ENCODE measurements at regions not wholly inside any gene's neighbourhood (a gene's known extent, or its start where the extent isn't known, plus 50 kb on each side); places are given as distances from the start of the nearest gene placed in this dataset.

DNA sequence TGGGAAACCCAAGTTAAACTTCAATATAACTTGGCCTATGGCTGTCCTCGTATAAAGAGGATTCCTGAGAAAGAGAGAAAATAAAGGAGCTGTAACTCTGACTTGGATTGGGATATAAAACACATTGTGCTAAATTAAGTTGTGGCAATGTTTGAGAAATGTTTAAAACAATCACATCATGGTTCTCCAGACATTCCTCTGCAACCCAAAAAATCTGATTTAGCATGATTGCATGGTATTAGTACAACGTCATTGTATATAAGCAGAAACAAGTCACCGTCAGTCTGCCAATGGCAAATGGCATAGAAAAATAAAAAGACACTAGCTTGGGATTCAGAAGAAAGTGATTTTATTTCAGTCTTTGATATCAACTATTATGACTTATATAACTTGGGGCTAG lies 140.2 kb upstream of the FAM83B start:
- Histone ChIP-seq H3K27ac (no peak overlapping the region), H3K4me3 (no peak overlapping the region), H3K4me1 (no peaks in the 10 kb centered on the region), H3K27me3 (no peaks in the 10 kb centered on the region), H3K36me3 (no peaks in the 10 kb centered on the region), H3K9me3 (no peaks in the 10 kb centered on the region)
- WGBS, 2 donors (ENCODE audit: low coverage in 1 of 2), result 63 to 76% methylated on average over 3 of the region's 3 CpGs
- no peak for ATAC-seq
- TF ChIP-seq EP300 (IDR thresholded peaks at IDR 0.05) (no peak), CTCF (IDR thresholded peaks at IDR 0.05) (no peak), POLR2A (IDR thresholded peaks at IDR 0.05) (no peak), POLR2AphosphoS5 (IDR thresholded peaks at IDR 0.05) (no peak)

GRCh38 chr6:54706844-54707605 lies 139.5 kb upstream of the FAM83B start:
- H3K4me1 ChIP-seq, result no peaks in the 10 kb centered on the region
- ATAC-seq, result no peak
- H3K4me3 ChIP-seq, result no peak overlapping the region
- WGBS, 2 donors (ENCODE audit: low coverage in 1 of 2), result 67 to 79% methylated on average over 4 of the region's 4 CpGs
- H3K27ac ChIP-seq, result no peak overlapping the region
- no peaks in the 10 kb centered on the region for H3K27me3 ChIP-seq
- no peaks in the 10 kb centered on the region for H3K36me3 ChIP-seq
- TF ChIP-seq CTCF (IDR thresholded peaks at IDR 0.05) (no peak), EP300 (IDR thresholded peaks at IDR 0.05) (no peak), POLR2A (IDR thresholded peaks at IDR 0.05) (no peak), POLR2AphosphoS5 (IDR thresholded peaks at IDR 0.05) (no peak)
- no peaks in the 10 kb centered on the region for H3K9me3 ChIP-seq

DNA sequence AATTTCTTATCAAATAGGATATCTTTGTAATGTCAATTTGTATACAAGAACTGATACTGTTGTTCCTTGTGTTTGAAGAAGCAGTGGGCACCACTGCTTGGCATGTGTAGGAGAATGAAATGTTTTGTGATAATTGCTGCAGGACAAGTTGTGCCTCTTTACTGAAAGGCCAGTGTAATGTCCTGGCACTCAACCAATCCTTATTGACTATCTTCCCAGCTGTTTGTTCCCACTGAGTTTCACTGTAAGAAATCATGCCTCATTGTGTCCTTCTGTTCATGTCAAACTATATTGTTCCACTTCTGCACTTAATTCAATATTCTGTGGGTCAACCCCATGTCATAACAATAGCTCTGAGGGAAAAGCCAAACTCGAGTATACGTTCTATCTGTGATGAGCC lies 136.1 kb upstream of the FAM83B start:
- no peaks in the 10 kb centered on the region for H3K4me1 ChIP-seq
- H3K27me3 ChIP-seq, result no peaks in the 10 kb centered on the region
- H3K27ac ChIP-seq, result no peak overlapping the region
- ATAC-seq, result no peak
- 8 to 36% methylated on average over 2 of the region's 2 CpGs for WGBS, 2 donors (ENCODE audit: low coverage in 1 of 2)
- no peak overlapping the region for H3K4me3 ChIP-seq
- no peaks in the 10 kb centered on the region for H3K9me3 ChIP-seq
- no peak for TF ChIP-seq POLR2A (IDR thresholded peaks at IDR 0.05)
- TF ChIP-seq EP300 (IDR thresholded peaks at IDR 0.05), result no peak
- no peak for TF ChIP-seq POLR2AphosphoS5 (IDR thresholded peaks at IDR 0.05)
- H3K36me3 ChIP-seq, result no peaks in the 10 kb centered on the region

DNA sequence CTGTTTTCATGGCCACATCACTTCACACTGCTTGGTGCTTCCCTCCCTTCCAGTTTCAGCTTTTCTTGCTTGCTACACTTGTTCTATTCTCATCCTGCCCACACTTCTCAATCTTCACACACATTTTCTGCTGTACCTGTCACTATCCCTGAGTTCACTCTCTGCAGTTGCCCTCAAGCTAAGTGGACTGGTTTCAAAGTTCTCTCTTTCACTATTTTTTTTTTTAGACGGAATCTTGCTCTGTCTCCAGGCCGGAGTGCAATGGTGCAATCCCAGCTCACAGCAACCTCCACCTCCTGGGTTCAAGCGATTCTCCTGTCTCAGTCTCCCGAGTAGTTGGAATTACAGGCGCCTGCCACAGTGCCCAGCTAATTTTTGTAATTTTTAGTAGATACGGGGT lies 130.6 kb upstream of the FAM83B start:
- no peak overlapping the region for H3K4me3 ChIP-seq
- no peaks in the 10 kb centered on the region for H3K4me1 ChIP-seq
- no peaks in the 10 kb centered on the region for H3K36me3 ChIP-seq
- no peak for ATAC-seq
- no peaks in the 10 kb centered on the region for H3K27me3 ChIP-seq
- TF ChIP-seq POLR2A (IDR thresholded peaks at IDR 0.05), result no peak
- TF ChIP-seq POLR2AphosphoS5 (IDR thresholded peaks at IDR 0.05), result no peak
- TF ChIP-seq EP300 (IDR thresholded peaks at IDR 0.05), result no peak
- TF ChIP-seq CTCF (IDR thresholded peaks at IDR 0.05), result no peak
- WGBS, 2 donors (ENCODE audit: low coverage in 1 of 2), result 97 to 100% methylated on average over 1 to 6 of the region's 6 CpGs
- H3K9me3 ChIP-seq, result no peaks in the 10 kb centered on the region
- H3K27ac ChIP-seq, result no peak overlapping the region

DNA sequence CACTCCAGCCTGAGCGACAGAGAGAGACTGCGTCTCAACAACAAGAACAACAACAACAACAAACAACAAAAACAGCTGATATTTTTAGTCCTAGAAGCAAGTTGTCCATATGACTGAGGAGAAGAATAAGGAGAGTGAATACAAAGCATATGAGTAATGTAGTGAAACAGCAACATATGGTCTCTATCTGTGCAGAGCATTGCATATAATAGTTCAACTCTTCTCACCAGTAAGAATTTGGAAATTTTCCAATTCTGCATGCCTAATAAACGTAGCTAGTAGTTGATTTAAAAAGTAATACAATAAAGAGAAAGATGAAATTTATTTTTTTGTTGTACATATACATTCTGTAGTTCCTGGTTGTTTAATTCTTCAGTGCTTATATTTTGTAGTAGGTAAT lies 129.7 kb upstream of the FAM83B start:
- no peak for TF ChIP-seq POLR2A (IDR thresholded peaks at IDR 0.05)
- no peak for TF ChIP-seq CTCF (IDR thresholded peaks at IDR 0.05)
- no peak for TF ChIP-seq EP300 (IDR thresholded peaks at IDR 0.05)
- no peak for TF ChIP-seq POLR2AphosphoS5 (IDR thresholded peaks at IDR 0.05)
- H3K9me3 ChIP-seq, result no peaks in the 10 kb centered on the region
- WGBS, 2 donors (ENCODE audit: low coverage in 1 of 2), result 58 to 77% methylated on average over 3 of the region's 3 CpGs
- H3K4me1 ChIP-seq, result no peaks in the 10 kb centered on the region
- no peak overlapping the region for H3K27ac ChIP-seq
- H3K4me3 ChIP-seq, result no peak overlapping the region
- no peak for ATAC-seq
- H3K36me3 ChIP-seq, result no peaks in the 10 kb centered on the region
- H3K27me3 ChIP-seq, result no peaks in the 10 kb centered on the region
